Naive thymus-derived CD4-positive, alpha-beta T cell (primary cell): ENCODE measurements at regions not wholly inside any gene's neighbourhood (a gene's known extent, or its start where the extent isn't known, plus 50 kb on each side); places are given as distances from the start of the nearest gene placed in this dataset.

Experiments used
- ATAC-seq: fragments of 150-1000 bp; cut with Tn5 transposase; 2 replicates; pipeline ENCODE4 v1.10.0; 2021; ENCODE audit warnings: mild to moderate bottlenecking, moderate library complexity
- CTCF ChIA-PET: fragments of 350-600 bp; sonication (Branson Sonifier 250); formaldehyde crosslinking; loops from one replicate; lab custom pipeline; 2021; ENCODE audit warnings: antibody characterized with exemption; lab: Charles Lee
- POLR2A ChIA-PET: fragments of 350-600 bp; sonication (Branson Sonifier 250); formaldehyde crosslinking; loops from one replicate; lab custom pipeline; 2021; ENCODE audit warnings: antibody characterized with exemption, inconsistent platforms; lab: Charles Lee
- DNase-seq, 9 donors: peaks; one replicate each; pipeline versions ENCODE4 v3.0.0 to v3.0.0-alpha.2; 2020 to 2022; ENCODE audit warnings: mixed read lengths in 1 of 9
- H3K27ac ChIP-seq: one replicate; pipeline ENCODE4 v1.7.0; 2013; ENCODE audit warnings: mild to moderate bottlenecking, low read depth, low read length, moderate library complexity
- H3K27me3 ChIP-seq, 2 donors: one replicate each; pipeline ENCODE4 v1.7.0; 2013; ENCODE audit warnings: low read length in 2 of 2, mild to moderate bottlenecking in 2 of 2, moderate library complexity in 2 of 2; ENCODE audit not compliant: control insufficient read depth in 2 of 2, insufficient read depth in 2 of 2
- H3K36me3 ChIP-seq, 3 experiments: 1 replicate in 2 of 3; 2 replicates in 1 of 3; pipeline ENCODE4 v1.7.0; 2013; ENCODE audit warnings: low read length in 3 of 3, mild to moderate bottlenecking in 3 of 3, moderate library complexity in 1 of 3; ENCODE audit not compliant: insufficient read depth in 3 of 3, control insufficient read depth in 2 of 3
- H3K4me1 ChIP-seq, 2 donors: one replicate each; pipeline ENCODE4 v1.7.0; 2013; ENCODE audit warnings: low read length in 2 of 2, mild to moderate bottlenecking in 2 of 2, moderate library complexity in 1 of 2; ENCODE audit not compliant: control insufficient read depth in 2 of 2, insufficient read depth in 2 of 2
- H3K4me3 ChIP-seq: 2 replicates; pipeline ENCODE4 v1.7.0; 2013; ENCODE audit warnings: mild to moderate bottlenecking, low read length
- H3K9me3 ChIP-seq, 3 experiments: 1 replicate in 2 of 3; 2 replicates in 1 of 3; pipeline ENCODE4 v1.7.0; 2013; ENCODE audit warnings: low read length in 3 of 3; ENCODE audit not compliant: control insufficient read depth in 2 of 3
- H3K27ac Mint-ChIP-seq, 9 donors: one replicate each; pipeline ENCODE4 v1.8.0; 2020 to 2022; ENCODE audit warnings: mixed read lengths in 9 of 9, mild to moderate bottlenecking in 8 of 9, moderate library complexity in 5 of 9, inconsistent platforms in 2 of 9
- H3K27me3 Mint-ChIP-seq, 5 donors: one replicate each; pipeline ENCODE4 v1.8.0; 2021 to 2022; ENCODE audit warnings: mixed read lengths in 5 of 5, mild to moderate bottlenecking in 1 of 5
- H3K36me3 Mint-ChIP-seq, 5 donors: one replicate each; pipeline ENCODE4 v1.8.0; 2020 to 2022; ENCODE audit warnings: mixed read lengths in 5 of 5, mild to moderate bottlenecking in 3 of 5, inconsistent platforms in 1 of 5
- H3K4me1 Mint-ChIP-seq, 7 donors: one replicate each; pipeline ENCODE4 v1.8.0; 2020 to 2022; ENCODE audit warnings: mixed read lengths in 7 of 7, mild to moderate bottlenecking in 3 of 7, inconsistent platforms in 1 of 7
- H3K4me3 Mint-ChIP-seq, 10 donors: one replicate each; pipeline ENCODE4 v1.8.0; 2020 to 2022; ENCODE audit warnings: mild to moderate bottlenecking in 10 of 10, mixed read lengths in 10 of 10, moderate library complexity in 6 of 10, inconsistent platforms in 2 of 10
- H3K9me3 Mint-ChIP-seq, 11 donors: one replicate each; pipeline ENCODE4 v1.8.0; 2020 to 2022; ENCODE audit warnings: mixed read lengths in 11 of 11, mild to moderate bottlenecking in 4 of 11, inconsistent platforms in 1 of 11, moderate library complexity in 1 of 11
- intact Hi-C, 2 donors: fragments of 100-400 bp; cut with micrococcal nuclease; formaldehyde crosslinking; loops; one replicate each; pipeline ENCODE4 v1.15.1; 2023

GRCh38 chr14:30417121-30417520 lies 141.8 kb upstream of the G2E3 start:
- peaks cover 0 to 11% (median 8%) of the 10 kb centered on the region in 5 donors for H3K27me3 Mint-ChIP-seq
- ATAC-seq (no peak), DNase-seq (no peak)
- H3K4me1 Mint-ChIP-seq = no peaks in the 10 kb centered on the region
- no peak overlapping the region for H3K4me3 Mint-ChIP-seq
- no peak overlapping the region for H3K27ac ChIP-seq
- no peaks in the 10 kb centered on the region for H3K4me1 ChIP-seq
- H3K27me3 ChIP-seq = peaks cover 0 to 4% of the 10 kb centered on the region in 2 donors
- peaks cover 0 to 4% (median 0%) of the 10 kb centered on the region in 11 donors for H3K9me3 Mint-ChIP-seq
- H3K36me3 ChIP-seq = no peaks in the 10 kb centered on the region
- ChIA-PET CTCF (no interaction called here), POLR2A (no interaction called here)
- intact Hi-C loops = no loop called here
- no peaks in the 10 kb centered on the region for H3K9me3 ChIP-seq
- no peaks in the 10 kb centered on the region for H3K36me3 Mint-ChIP-seq
- H3K4me3 ChIP-seq = no peak overlapping the region
- H3K27ac Mint-ChIP-seq = no peak overlapping the region

- intact Hi-C loops = no loop called here
- no peaks in the 10 kb centered on the region for H3K36me3 ChIP-seq
- DNase-seq (no peak), ATAC-seq (no peak)
- no peak overlapping the region for H3K27ac ChIP-seq
- Mint-ChIP-seq H3K27me3 (peaks cover 0 to 11% (median 8%) of the 10 kb centered on the region in 5 donors), H3K4me1 (no peaks in the 10 kb centered on the region), H3K36me3 (no peaks in the 10 kb centered on the region), H3K9me3 (peaks cover 0 to 2% (median 0%) of the 10 kb centered on the region in 11 donors), H3K27ac (no peak overlapping the region), H3K4me3 (no peak overlapping the region)
- CTCF ChIA-PET = no interaction called here
- no peaks in the 10 kb centered on the region for H3K4me1 ChIP-seq
- H3K27me3 ChIP-seq = peaks cover 0 to 4% of the 10 kb centered on the region in 2 donors
- H3K4me3 ChIP-seq = no peak overlapping the region
- POLR2A ChIA-PET = no interaction called here
- no peaks in the 10 kb centered on the region for H3K9me3 ChIP-seq
These were observed 141.0 kb upstream of the G2E3 start for GRCh38 chr14:30417999-30418398.

DNA sequence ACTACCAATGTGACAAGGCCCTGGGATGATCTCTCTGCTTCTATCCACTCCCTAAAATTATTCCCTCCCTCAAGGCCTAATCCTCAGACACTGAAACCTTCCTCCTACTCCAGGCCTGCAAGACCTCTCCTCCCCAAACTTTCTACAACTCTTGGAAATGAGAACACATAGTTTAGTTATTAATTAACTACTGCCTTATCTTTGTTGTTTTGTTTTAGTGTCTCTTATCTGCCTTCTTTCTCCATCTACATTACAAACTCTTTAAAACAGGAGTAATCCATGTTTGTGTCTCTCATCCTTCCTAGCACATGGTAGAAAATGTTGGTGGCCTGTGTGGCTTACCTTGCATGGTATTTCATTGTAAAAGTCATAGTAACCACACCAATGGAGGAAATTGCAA lies 139.9 kb upstream of the G2E3 start:
- H3K4me1 ChIP-seq = no peaks in the 10 kb centered on the region
- H3K4me1 Mint-ChIP-seq = no peaks in the 10 kb centered on the region
- H3K27ac Mint-ChIP-seq = no peak overlapping the region
- no peak overlapping the region for H3K4me3 ChIP-seq
- no peaks in the 10 kb centered on the region for H3K9me3 ChIP-seq
- H3K9me3 Mint-ChIP-seq = no peaks in the 10 kb centered on the region
- intact Hi-C loops = no loop called here
- no peak overlapping the region for H3K4me3 Mint-ChIP-seq
- H3K27ac ChIP-seq = no peak overlapping the region
- H3K36me3 Mint-ChIP-seq = no peaks in the 10 kb centered on the region
- peaks cover 0 to 4% of the 10 kb centered on the region in 2 donors for H3K27me3 ChIP-seq
- DNase-seq (no peak), ATAC-seq (no peak)
- CTCF ChIA-PET = no interaction called here
- no peaks in the 10 kb centered on the region for H3K36me3 ChIP-seq
- H3K27me3 Mint-ChIP-seq = peaks cover 0 to 20% (median 11%) of the 10 kb centered on the region in 5 donors
- POLR2A ChIA-PET = no interaction called here

DNA sequence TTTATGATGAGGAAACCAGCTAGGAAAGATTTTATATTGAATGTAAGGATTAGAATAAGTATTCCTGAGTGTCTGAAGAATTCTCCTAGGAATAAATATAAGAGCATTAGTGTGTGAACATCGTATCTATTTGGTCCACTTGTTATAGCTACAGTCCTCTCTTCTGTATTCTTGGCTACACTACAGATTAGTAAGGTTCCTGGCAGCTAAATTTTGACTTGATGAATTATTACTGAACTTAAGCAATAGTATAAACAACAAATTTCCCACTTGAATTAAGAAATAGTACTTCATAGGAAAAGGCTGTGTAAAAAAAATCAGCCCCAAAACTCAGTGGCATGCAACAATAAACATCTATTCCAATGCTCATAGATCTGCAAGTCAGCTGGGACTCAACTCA lies 138.4 kb upstream of the G2E3 start:
- H3K27me3 Mint-ChIP-seq = peaks cover 0 to 21% (median 17%) of the 10 kb centered on the region in 5 donors
- intact Hi-C loops = loop anchor here in 1 of 2 donors (10.0 kb wide), 1 partner anchor 294 kb away; no protein-coding TSS in a partner anchor
- POLR2A ChIA-PET = no interaction called here
- no peaks in the 10 kb centered on the region for H3K4me1 Mint-ChIP-seq
- no peaks in the 10 kb centered on the region for H3K9me3 ChIP-seq
- H3K36me3 ChIP-seq = no peaks in the 10 kb centered on the region
- no peaks in the 10 kb centered on the region for H3K9me3 Mint-ChIP-seq
- no peaks in the 10 kb centered on the region for H3K4me1 ChIP-seq
- H3K27ac ChIP-seq = no peak overlapping the region
- no peak overlapping the region for H3K27ac Mint-ChIP-seq
- no peak for DNase-seq
- CTCF ChIA-PET = no interaction called here
- H3K36me3 Mint-ChIP-seq = no peaks in the 10 kb centered on the region
- ATAC-seq = no peak
- H3K27me3 ChIP-seq = peaks cover 0 to 4% of the 10 kb centered on the region in 2 donors
- H3K4me3 ChIP-seq = no peak overlapping the region
- no peak overlapping the region for H3K4me3 Mint-ChIP-seq

- ChIA-PET POLR2A (no interaction called here), CTCF (no interaction called here)
- H3K4me3 ChIP-seq = no peak overlapping the region
- no peak overlapping the region for H3K27ac ChIP-seq
- no peaks in the 10 kb centered on the region for H3K36me3 Mint-ChIP-seq
- no peaks in the 10 kb centered on the region for H3K9me3 ChIP-seq
- H3K27me3 Mint-ChIP-seq = peaks cover 3 to 29% (median 21%) of the 10 kb centered on the region in 5 donors
- H3K4me1 ChIP-seq = no peaks in the 10 kb centered on the region
- H3K27me3 ChIP-seq = no peaks in the 10 kb centered on the region
- no peak for ATAC-seq
- H3K27ac Mint-ChIP-seq = no peak overlapping the region
- H3K36me3 ChIP-seq = no peaks in the 10 kb centered on the region
- no peak overlapping the region for H3K4me3 Mint-ChIP-seq
- intact Hi-C loops = loop anchor here in 1 of 2 donors (10.0 kb wide), 1 partner anchor 288 kb away; no protein-coding TSS in a partner anchor
- peaks cover 0 to 4% (median 0%) of the 10 kb centered on the region in 11 donors for H3K9me3 Mint-ChIP-seq
- no peak for DNase-seq
- H3K4me1 Mint-ChIP-seq = peaks cover 0 to 1% (median 0%) of the 10 kb centered on the region in 7 donors
These were observed 132.5 kb upstream of the G2E3 start for GRCh38 chr14:30426463-30426862.

- Mint-ChIP-seq H3K9me3 (peaks cover 0 to 4% (median 0%) of the 10 kb centered on the region in 11 donors), H3K27ac (no peak overlapping the region), H3K4me1 (peaks cover 0 to 1% (median 0%) of the 10 kb centered on the region in 7 donors), H3K4me3 (no peak overlapping the region), H3K36me3 (no peaks in the 10 kb centered on the region), H3K27me3 (peaks cover 3 to 30% (median 21%) of the 10 kb centered on the region in 5 donors)
- no peaks in the 10 kb centered on the region for H3K36me3 ChIP-seq
- no peaks in the 10 kb centered on the region for H3K9me3 ChIP-seq
- ChIA-PET POLR2A (no interaction called here), CTCF (no interaction called here)
- DNase-seq (no peak), ATAC-seq (no peak)
- intact Hi-C loops = loop anchor here in 1 of 2 donors (10.0 kb wide), 1 partner anchor 287 kb away; no protein-coding TSS in a partner anchor
- H3K27me3 ChIP-seq = no peaks in the 10 kb centered on the region
- H3K4me3 ChIP-seq = no peak overlapping the region
- no peak overlapping the region for H3K27ac ChIP-seq
- no peaks in the 10 kb centered on the region for H3K4me1 ChIP-seq
These were observed 131.6 kb upstream of the G2E3 start for GRCh38 chr14:30427401-30427800.

- intact Hi-C loops = loop anchor here in 1 of 2 donors (10.0 kb wide), 1 partner anchor 287 kb away; no protein-coding TSS in a partner anchor
- no peak overlapping the region for H3K27ac ChIP-seq
- Mint-ChIP-seq H3K27me3 (peaks cover 3 to 30% (median 21%) of the 10 kb centered on the region in 5 donors), H3K36me3 (no peaks in the 10 kb centered on the region), H3K4me3 (no peak overlapping the region), H3K9me3 (peaks cover 0 to 4% (median 0%) of the 10 kb centered on the region in 11 donors), H3K4me1 (peaks cover 0 to 1% (median 0%) of the 10 kb centered on the region in 7 donors), H3K27ac (no peak overlapping the region)
- ChIA-PET CTCF (no interaction called here), POLR2A (no interaction called here)
- ATAC-seq = no peak
- no peak for DNase-seq
- H3K4me3 ChIP-seq = no peak overlapping the region
- no peaks in the 10 kb centered on the region for H3K27me3 ChIP-seq
- no peaks in the 10 kb centered on the region for H3K4me1 ChIP-seq
- no peaks in the 10 kb centered on the region for H3K9me3 ChIP-seq
- H3K36me3 ChIP-seq = no peaks in the 10 kb centered on the region
These were observed 131.1 kb upstream of the G2E3 start for GRCh38 chr14:30427846-30428245.
